Neuronal stem cell (in vitro differentiated cells): ENCODE measurements at regions not wholly inside any gene's neighbourhood (a gene's known extent, or its start where the extent isn't known, plus 50 kb on each side); places are given as distances from the start of the nearest gene placed in this dataset.

ENCODE experiments used
- DNase-seq: peaks from one replicate; pipeline ENCODE4 v3.0.0-alpha.2; 2013; ENCODE audit warnings: low spot score
- H2AFZ ChIP-seq: one replicate; pipeline ENCODE4 v1.6.1; 2013; ENCODE audit warnings: mild to moderate bottlenecking, low read length, inconsistent platforms
- H2AK5ac ChIP-seq: 2 replicates; pipeline ENCODE4 v1.6.1; 2013; ENCODE audit warnings: low read depth, mild to moderate bottlenecking, inconsistent platforms, low read length, moderate library complexity, mixed read lengths
- H2BK120ac ChIP-seq: 2 replicates; pipeline ENCODE4 v1.6.1; 2013; ENCODE audit warnings: low read depth, mild to moderate bottlenecking, inconsistent platforms, low read length, moderate library complexity, mixed read lengths
- H2BK12ac ChIP-seq: one replicate; pipeline ENCODE4 v1.6.1; 2013; ENCODE audit warnings: low read length, inconsistent platforms
- H2BK15ac ChIP-seq: 2 replicates; pipeline ENCODE4 v1.6.1; 2013; ENCODE audit warnings: mild to moderate bottlenecking, low read length, inconsistent platforms, mixed read lengths
- H2BK5ac ChIP-seq: one replicate; pipeline ENCODE4 v1.6.1; 2013; ENCODE audit warnings: inconsistent platforms, mild to moderate bottlenecking, low read length, moderate library complexity
- H3K14ac ChIP-seq: one replicate; pipeline ENCODE4 v1.6.1; 2013; ENCODE audit warnings: low read length, inconsistent platforms
- H3K18ac ChIP-seq: 2 replicates; pipeline ENCODE4 v1.6.1; 2013; ENCODE audit warnings: low read length, inconsistent platforms
- H3K23ac ChIP-seq: 2 replicates; pipeline ENCODE4 v1.6.1; 2013; ENCODE audit warnings: low read depth, mild to moderate bottlenecking, mixed read lengths, low read length, inconsistent platforms; ENCODE audit not compliant: poor library complexity
- H3K27ac ChIP-seq: replicated peaks from 3 replicates; pipeline ENCODE4 v1.5.1; 2013; ENCODE audit warnings: low read length, inconsistent platforms
- H3K27me3 ChIP-seq, 3 experiments: 2 replicates each; pipeline ENCODE4 v1.6.1; 2013; ENCODE audit warnings: low read length in 3 of 3, mild to moderate bottlenecking in 2 of 3, inconsistent platforms in 1 of 3, low read depth in 1 of 3, mixed read lengths in 1 of 3, moderate library complexity in 1 of 3; ENCODE audit not compliant: control insufficient read depth in 3 of 3, insufficient read depth in 3 of 3
- H3K36me3 ChIP-seq, 2 donors: replicated peaks in 1 of 2; 2 replicates each; pipeline ENCODE4 v1.6.1; 2013; ENCODE audit warnings: low read length in 2 of 2; ENCODE audit not compliant: control insufficient read depth in 2 of 2, insufficient read depth in 2 of 2
- H3K4ac ChIP-seq: 2 replicates; pipeline ENCODE4 v1.6.1; 2013; ENCODE audit warnings: inconsistent platforms, mild to moderate bottlenecking, low read length, moderate library complexity
- H3K4me1 ChIP-seq, 2 donors: 1 replicate in 1 of 2; 2 replicates in 1 of 2; pipeline ENCODE4 v1.6.1; 2013; ENCODE audit warnings: low read length in 2 of 2, low read depth in 1 of 2; ENCODE audit not compliant: control insufficient read depth in 2 of 2, insufficient read depth in 1 of 2
- H3K4me2 ChIP-seq: one replicate; pipeline ENCODE4 v1.6.1; 2013; ENCODE audit warnings: mild to moderate bottlenecking, low read length, inconsistent platforms; ENCODE audit not compliant: insufficient read depth, poor library complexity, severe bottlenecking
- H3K4me3 ChIP-seq, 2 donors: 2 replicates each; pipeline ENCODE4 v1.5.1; 2013; ENCODE audit warnings: low read length in 2 of 2, mild to moderate bottlenecking in 2 of 2, inconsistent platforms in 1 of 2, moderate library complexity in 1 of 2
- H3K79me1 ChIP-seq: one replicate; pipeline ENCODE4 v1.6.1; 2013; ENCODE audit warnings: low read depth, mild to moderate bottlenecking, inconsistent platforms, low read length, moderate library complexity
- H3K9ac ChIP-seq: one replicate; pipeline ENCODE4 v1.6.1; 2013; ENCODE audit warnings: mild to moderate bottlenecking, low read depth, low read length, inconsistent platforms; ENCODE audit not compliant: poor library complexity
- H3K9me3 ChIP-seq, 2 donors: replicated peaks in 1 of 2; 2 replicates each; pipeline versions ENCODE3 to v1.6.1; 2013; ENCODE audit warnings: low read length in 2 of 2, mild to moderate bottlenecking in 2 of 2, inconsistent platforms in 1 of 2, low read depth in 1 of 2, mixed read lengths in 1 of 2, moderate library complexity in 1 of 2; ENCODE audit not compliant: control insufficient read depth in 2 of 2, insufficient read depth in 1 of 2
- H4K8ac ChIP-seq: one replicate; pipeline ENCODE4 v1.6.1; 2013; ENCODE audit warnings: low read depth, mild to moderate bottlenecking, inconsistent platforms, low read length, moderate library complexity
- H4K91ac ChIP-seq: one replicate; pipeline ENCODE4 v1.6.1; 2013; ENCODE audit warnings: low read length, low read depth, mild to moderate bottlenecking, inconsistent platforms; ENCODE audit not compliant: poor library complexity
- WGBS, 2 donors: extraction: QIAGEN DNeasy Blood & Tissue Kit; methylation state at CpG; one replicate each; pipeline ENCODE4 v1.1.7; 2013; ENCODE audit warnings: missing lambda C conversion rate in 2 of 2, mixed read lengths in 1 of 2; ENCODE audit not compliant: insufficient read length in 2 of 2, insufficient replicate concordance in 1 of 2; ENCODE audit errors: extremely low coverage in 2 of 2; 5-methylcytosine and 5-hydroxymethylcytosine counted together

- H3K9ac ChIP-seq, result no peak overlapping the region
- H3K27ac ChIP-seq, result no peak overlapping the region
- no peak overlapping the region for H3K23ac ChIP-seq
- no peak overlapping the region for H2AFZ ChIP-seq
- H3K27me3 ChIP-seq, result no peaks in the 10 kb centered on the region
- no peak overlapping the region for H2BK5ac ChIP-seq
- H3K9me3 ChIP-seq, result no peaks in the 10 kb centered on the region
- no peak overlapping the region for H2AK5ac ChIP-seq
- H3K4me1 ChIP-seq, result no peaks in the 10 kb centered on the region
- H3K79me1 ChIP-seq, result no peaks in the 10 kb centered on the region
- no peak overlapping the region for H2BK15ac ChIP-seq
- no peak overlapping the region for H3K4me3 ChIP-seq
- H3K4ac ChIP-seq, result no peak overlapping the region
- H3K14ac ChIP-seq, result no peak overlapping the region
- H3K4me2 ChIP-seq, result no peak overlapping the region
- H3K36me3 ChIP-seq, result no peaks in the 10 kb centered on the region
- no peak overlapping the region for H2BK12ac ChIP-seq
- no peak overlapping the region for H4K8ac ChIP-seq
- H2BK120ac ChIP-seq, result no peak overlapping the region
- H3K18ac ChIP-seq, result no peak overlapping the region
- H4K91ac ChIP-seq, result no peak overlapping the region
- no peak for DNase-seq
- no CpG with 5 or more reads among the region's 6 CpGs for WGBS, 2 donors
Measured at GRCh38 chr5:165161204-165161603, 1655.8 kb downstream of the MAT2B start.

GRCh38 chr5:165163861-165164260 is 1658.4 kb downstream of the MAT2B start:
- Histone ChIP-seq H2AFZ (no peak overlapping the region), H2BK5ac (no peak overlapping the region), H3K36me3 (no peaks in the 10 kb centered on the region), H3K27me3 (no peaks in the 10 kb centered on the region), H4K8ac (no peak overlapping the region), H3K4me2 (no peak overlapping the region), H3K4me3 (no peak overlapping the region), H2BK15ac (no peak overlapping the region), H3K18ac (no peak overlapping the region), H3K27ac (no peak overlapping the region), H3K4ac (no peak overlapping the region), H2BK120ac (no peak overlapping the region), H3K9me3 (no peaks in the 10 kb centered on the region), H2BK12ac (no peak overlapping the region), H3K23ac (no peak overlapping the region), H2AK5ac (no peak overlapping the region), H3K79me1 (no peaks in the 10 kb centered on the region), H3K4me1 (no peaks in the 10 kb centered on the region), H3K9ac (no peak overlapping the region), H3K14ac (no peak overlapping the region), H4K91ac (no peak overlapping the region)
- no CpG with 5 or more reads among the region's 2 CpGs for WGBS, 2 donors
- DNase-seq, result no peak

GRCh38 chr5:165173651-165174050 is 1668.2 kb downstream of the MAT2B start:
- Histone ChIP-seq H3K23ac (no peak overlapping the region), H3K9me3 (no peaks in the 10 kb centered on the region), H4K91ac (no peak overlapping the region), H2AK5ac (no peak overlapping the region), H2BK12ac (no peak overlapping the region), H3K27me3 (no peaks in the 10 kb centered on the region), H3K4me2 (no peak overlapping the region), H2BK15ac (no peak overlapping the region), H2BK120ac (no peak overlapping the region), H3K4ac (no peak overlapping the region), H2BK5ac (no peak overlapping the region), H3K14ac (no peak overlapping the region), H3K9ac (no peak overlapping the region), H3K27ac (no peak overlapping the region), H4K8ac (no peak overlapping the region), H3K4me1 (peaks cover 0 to 6% of the 10 kb centered on the region in 2 donors), H3K4me3 (no peak overlapping the region), H3K18ac (no peak overlapping the region), H3K36me3 (no peaks in the 10 kb centered on the region), H2AFZ (no peak overlapping the region), H3K79me1 (no peaks in the 10 kb centered on the region)
- no CpG with 5 or more reads among the region's 2 CpGs for WGBS, 2 donors
- no peak for DNase-seq

- H4K8ac ChIP-seq, result no peak overlapping the region
- no peak overlapping the region for H2AK5ac ChIP-seq
- no peaks in the 10 kb centered on the region for H3K36me3 ChIP-seq
- H3K9me3 ChIP-seq, result no peaks in the 10 kb centered on the region
- no peak overlapping the region for H2BK5ac ChIP-seq
- H4K91ac ChIP-seq, result no peak overlapping the region
- H3K14ac ChIP-seq, result no peak overlapping the region
- H3K4me2 ChIP-seq, result no peak overlapping the region
- H3K4me1 ChIP-seq, result peaks cover 0 to 6% of the 10 kb centered on the region in 2 donors
- H2AFZ ChIP-seq, result no peak overlapping the region
- H2BK12ac ChIP-seq, result no peak overlapping the region
- H3K9ac ChIP-seq, result no peak overlapping the region
- no peak for DNase-seq
- no CpG with 5 or more reads among the region's 2 CpGs for WGBS, 2 donors
- H3K18ac ChIP-seq, result no peak overlapping the region
- H2BK15ac ChIP-seq, result no peak overlapping the region
- no peak overlapping the region for H3K23ac ChIP-seq
- no peak overlapping the region for H3K4me3 ChIP-seq
- H2BK120ac ChIP-seq, result no peak overlapping the region
- no peaks in the 10 kb centered on the region for H3K79me1 ChIP-seq
- H3K27me3 ChIP-seq, result no peaks in the 10 kb centered on the region
- H3K4ac ChIP-seq, result no peak overlapping the region
- no peak overlapping the region for H3K27ac ChIP-seq
Measured at GRCh38 chr5:165175041-165175440, 1669.6 kb downstream of the MAT2B start.
